Mucosa of gallbladder (tissue), 1 donor: ENCODE measurements at regions not wholly inside any gene's neighbourhood (a gene's known extent, or its start where the extent isn't known, plus 50 kb on each side); places are given as distances from the start of the nearest gene placed in this dataset.
"Not testable (repeated sequence)": the region's sequence is repeated elsewhere in the genome, so short reads cannot be mapped to it uniquely, and the experiment has no call there.

Source experiments
- DNase-seq: peaks from one replicate; pipeline ENCODE4 v3.0.0-alpha.2; 2020; ENCODE audit warnings: low spot score
- donor health status: DM: no; HTN: no; CAD: no.

DNA sequence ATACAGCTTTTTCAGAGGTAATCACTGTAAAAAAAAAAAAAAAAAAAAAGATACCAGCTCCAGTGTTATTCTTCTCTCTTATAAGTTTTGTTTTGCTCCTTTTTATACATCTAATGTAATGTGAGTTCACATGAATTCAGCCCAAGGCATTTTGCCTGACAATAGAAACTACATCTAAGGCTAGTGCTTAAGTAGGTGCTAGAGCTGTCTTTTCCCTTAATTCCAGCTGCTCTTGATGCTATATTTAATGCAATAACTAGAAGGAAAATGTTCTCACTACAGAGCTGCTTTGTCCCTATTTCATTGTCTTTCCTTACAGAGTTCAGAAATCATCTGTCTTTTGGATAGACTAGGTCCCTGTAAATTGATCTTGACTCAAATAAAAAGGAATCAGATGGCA is 150.1 kb downstream of the NAA11 start:
- DNase-seq: no peak

DNA sequence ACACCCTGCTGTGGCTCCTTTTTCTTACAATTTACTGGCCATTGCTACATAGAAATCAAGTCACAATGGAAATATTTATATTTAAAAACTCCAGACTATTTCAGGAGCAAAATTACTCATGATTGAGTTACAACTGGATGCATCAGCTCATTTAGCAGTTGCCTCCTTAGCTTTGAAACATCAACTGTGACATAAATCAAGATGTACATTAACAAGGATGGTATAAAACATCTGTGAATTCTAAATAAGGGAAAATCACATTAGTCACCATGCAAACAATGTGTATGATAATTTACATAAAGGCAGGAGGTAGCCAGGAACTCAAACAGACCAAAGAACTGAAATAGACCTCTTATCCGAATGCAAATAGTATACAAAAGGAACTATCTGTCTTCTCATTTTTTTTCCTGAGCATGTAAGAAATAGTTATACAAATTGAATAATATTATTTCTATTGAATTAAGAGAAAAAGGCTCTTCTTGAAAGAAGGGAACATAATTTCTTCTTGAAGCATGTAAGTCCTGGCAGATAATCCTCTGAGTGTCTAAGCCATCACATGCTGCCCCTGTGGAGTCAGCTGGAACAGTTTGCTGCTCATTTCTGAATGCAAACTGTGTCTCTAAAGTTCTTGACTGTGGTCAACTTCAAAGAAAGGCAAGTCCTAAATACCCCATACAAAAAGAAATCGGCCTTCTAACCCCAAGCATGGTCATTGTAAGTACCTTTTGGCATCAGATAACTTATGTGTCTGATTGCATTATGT is 151.2 kb downstream of the NAA11 start:
- no peak for DNase-seq

DNA sequence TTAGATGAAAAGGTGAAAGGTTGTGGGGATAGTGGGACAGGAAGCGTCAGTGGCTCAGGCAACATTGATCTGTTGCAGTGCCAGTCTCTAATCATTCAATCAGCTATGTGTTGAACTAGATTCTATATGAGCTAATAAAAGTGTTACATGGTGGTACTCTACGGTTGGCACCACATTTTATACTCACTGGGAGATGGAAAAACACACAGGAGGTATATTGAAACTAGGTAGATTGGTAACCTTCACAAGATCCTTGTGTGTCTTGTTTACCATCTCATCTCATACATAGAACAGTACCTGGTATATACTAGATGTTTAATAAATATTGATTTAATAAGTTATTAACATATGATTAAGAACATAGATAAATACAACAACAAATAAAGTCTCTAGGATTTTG is 152.7 kb downstream of the NAA11 start:
- no peak for DNase-seq

DNA sequence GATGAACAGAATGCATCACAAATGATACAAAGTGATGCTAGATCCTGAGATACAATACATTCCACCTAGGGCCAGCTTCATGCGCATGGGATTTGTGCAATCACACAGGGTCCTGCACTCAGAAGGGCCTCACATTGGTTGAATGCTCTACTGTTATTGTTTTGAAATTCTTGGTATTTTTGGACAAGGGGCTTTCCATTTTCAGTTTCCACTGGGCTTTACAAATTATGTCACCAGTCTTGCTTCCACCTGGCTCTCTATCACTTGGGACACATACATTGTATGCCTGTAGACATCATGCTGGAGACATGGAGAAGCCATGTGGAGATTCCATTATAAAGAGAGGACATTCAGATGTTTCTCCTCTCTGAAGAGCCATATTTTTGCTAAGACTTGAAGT is 155.8 kb downstream of the NAA11 start:
- DNase-seq: no peak

DNA sequence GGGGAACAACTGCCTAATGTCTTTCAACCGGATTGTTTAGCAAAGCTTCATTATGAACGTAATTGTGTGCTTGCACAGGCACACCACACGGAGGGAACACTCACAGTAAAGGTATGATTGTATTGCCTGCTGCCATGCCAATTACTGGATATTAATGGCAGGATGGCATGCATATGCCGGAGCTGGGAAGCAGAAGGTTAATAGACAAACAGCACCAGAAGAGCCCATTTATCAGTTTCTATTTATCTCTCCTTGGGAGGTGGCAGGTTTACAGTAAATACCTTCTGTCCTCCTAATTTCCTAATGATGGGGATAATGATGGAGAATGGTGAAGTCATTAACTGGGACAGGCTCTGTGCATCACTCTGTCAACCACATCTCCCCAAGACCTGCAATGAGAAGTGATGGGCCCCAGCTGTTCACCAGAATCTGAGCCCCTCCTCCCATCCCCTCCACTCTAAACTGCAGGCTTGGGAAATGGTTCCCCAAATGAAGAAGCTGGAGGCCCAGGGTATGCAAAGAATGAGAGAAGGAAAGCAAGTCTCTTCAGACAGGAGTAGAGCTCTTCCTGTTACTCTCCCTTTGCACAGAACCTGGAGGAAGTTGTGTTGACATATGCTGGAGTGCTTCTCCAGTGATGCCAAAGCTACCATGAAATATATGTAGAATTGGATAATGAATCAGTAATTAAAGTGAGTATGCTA is 160.8 kb downstream of the NAA11 start:
- DNase-seq: no peak

DNA sequence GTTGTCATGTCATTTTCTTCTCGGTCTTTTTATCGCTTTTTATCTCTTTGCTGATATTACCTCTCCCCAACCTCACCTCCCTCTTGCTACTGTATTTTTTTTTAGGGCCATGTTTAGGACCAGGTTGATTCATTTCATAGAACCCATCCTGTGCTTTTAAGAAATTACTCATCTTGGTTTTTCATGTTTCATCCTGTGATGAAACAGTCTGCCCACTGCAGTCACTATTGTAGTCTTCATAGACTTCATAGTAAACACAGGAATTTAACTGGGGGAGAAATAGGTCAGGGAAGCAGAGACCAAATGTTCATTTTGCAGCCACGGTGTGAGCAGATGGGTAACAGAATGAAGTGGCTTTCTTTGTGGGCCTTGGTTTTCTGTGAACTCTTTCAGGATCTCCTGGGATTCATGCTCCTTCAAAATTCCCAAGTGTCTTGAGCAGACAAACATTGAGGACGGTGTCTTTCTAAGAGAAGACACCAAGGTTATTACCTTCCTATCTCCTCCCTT is 161.8 kb downstream of the NAA11 start:
- DNase-seq: no peak

DNA sequence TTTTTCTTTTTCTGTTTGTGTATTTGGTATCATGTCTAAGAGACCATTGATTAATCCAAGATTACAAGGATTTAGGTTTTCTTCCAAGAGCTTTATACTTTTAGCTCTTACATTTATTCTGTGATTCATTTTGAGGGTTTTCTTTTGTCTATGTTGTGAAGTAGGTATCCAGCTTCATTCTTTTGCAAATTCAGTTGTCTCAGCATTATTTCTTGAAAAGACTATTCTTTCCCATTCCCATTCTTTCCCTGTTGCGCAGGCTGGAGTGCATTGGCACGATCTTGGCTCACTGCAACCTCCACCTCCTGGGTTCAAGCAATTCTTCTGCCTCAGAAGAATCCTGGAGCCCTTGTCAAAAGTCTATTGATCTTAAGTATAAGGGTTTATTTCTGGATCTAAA is 164.9 kb downstream of the NAA11 start:
- no peak for DNase-seq

DNA sequence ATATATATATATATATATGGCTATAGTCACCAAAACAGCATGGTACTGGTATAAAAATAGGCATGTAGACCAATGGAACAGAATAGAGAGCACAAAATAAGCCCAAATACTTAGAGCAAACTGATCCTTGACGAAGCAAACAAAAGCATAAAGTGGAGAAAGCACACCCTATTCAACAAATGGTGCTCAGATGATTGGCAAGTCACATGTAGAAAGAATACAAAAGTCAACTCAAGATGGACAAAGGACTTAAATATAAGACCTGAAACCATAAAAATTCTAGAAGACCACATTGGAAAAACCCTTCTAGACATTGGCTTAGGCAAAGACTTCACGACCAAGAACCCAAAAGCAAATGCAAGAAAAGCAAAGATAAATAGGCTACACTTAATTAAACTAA is 167.2 kb downstream of the NAA11 start:
- DNase-seq: not testable (repeated sequence)

DNA sequence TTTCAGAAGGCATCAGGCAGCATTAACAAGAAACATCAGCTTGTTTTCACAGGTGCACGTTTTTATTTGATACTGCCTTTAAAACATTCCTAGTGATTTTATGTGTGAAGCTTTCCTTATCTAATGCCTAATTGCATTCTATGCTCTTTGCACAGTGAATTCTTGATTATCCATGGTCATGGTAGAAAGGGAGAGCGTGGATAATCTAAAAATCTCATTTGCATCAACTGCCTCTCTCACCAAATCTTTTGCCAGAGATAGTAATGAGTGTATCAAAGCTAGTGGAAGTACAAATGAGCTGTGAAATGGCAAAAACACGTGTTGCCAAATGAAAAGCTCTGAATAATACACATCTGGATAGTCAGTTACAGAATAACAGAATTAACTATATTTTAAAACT is 170.5 kb downstream of the NAA11 start:
- DNase-seq: no peak

DNA sequence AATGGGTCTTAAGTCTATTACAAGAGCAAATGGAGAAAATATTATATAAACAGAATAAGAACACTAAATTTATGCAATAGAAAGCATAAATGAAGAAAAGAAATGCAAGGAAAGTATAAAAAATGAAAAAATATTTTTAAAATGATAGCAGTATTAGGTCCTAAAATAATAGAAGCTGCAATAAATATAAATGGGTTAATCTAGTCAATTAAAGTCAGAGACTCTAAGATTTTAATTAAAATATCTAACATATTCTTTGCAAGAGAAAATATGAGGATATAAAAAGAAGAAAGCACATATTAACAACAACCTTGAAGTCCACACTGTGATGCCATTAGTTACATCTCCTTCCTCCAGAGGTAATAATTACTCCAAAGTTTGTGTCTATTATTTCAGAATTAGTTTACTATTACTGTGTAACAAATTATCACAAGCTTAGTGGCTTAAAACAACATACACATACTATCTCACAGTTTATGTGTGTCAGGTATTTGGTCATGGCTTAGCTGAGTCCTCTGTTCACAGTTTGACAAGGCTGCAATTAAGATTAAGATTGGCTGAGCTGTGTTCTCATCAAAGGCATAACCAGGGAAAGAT is 174.9 kb downstream of the NAA11 start:
- no peak for DNase-seq

DNA sequence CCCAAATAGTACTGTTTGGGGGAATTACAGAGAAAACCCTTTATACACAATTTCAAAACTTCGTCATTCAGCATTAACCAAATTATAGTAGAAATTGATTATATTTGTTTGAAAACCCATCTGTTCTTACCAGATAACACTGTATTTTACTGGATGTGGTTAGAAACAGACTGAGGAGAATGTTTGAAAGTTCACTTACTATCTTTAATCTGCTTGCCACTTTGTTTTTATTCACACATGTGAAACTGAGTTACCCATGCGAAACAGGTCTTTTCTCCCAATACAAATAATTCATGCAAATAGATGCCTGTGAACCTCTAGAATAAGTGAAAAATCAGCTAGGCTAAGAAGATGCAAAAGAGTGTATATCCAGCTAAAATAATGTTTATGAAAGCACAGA is 177.5 kb downstream of the NAA11 start:
- no peak for DNase-seq

DNA sequence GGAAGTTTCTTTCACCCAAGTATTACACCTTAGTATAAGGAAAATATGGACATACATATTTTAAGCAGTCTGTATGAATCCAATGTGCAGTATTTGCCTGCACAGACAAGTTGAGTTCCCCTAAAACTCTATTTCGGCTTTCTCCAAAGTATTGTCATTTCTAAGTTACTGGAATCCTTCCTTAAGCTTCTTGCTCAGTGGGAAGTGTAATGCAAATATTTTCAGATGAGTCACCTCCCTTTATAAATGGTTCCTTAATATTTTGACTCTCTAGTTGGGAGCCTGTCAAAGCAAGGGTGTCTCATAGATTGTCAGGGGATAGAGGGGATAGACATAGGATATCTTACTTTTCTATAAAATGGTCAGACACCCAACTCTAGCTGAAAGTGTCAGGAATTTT is 178.6 kb downstream of the NAA11 start:
- DNase-seq: no peak

DNA sequence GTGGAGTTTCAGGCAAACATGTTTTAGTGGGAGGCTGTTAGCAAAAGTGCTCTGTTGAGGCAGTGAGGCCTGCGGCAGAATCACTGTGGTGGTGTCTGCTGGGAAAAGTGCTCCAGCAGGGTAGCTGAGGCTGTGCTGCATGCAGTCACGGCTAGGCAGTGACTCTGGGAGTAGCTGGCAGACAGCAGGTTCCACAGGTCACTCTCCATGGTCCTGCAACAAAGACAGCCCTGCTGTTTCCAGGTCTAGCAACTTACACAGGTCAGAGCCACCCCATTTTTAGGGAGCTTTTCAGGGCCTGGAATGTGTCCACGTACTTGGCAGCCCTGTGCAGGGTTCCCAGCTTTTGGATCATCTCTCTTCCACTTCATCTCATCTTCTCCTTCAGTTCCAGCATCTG is 184.3 kb downstream of the NAA11 start:
- peak; percentile 12 for DNase-seq

DNA sequence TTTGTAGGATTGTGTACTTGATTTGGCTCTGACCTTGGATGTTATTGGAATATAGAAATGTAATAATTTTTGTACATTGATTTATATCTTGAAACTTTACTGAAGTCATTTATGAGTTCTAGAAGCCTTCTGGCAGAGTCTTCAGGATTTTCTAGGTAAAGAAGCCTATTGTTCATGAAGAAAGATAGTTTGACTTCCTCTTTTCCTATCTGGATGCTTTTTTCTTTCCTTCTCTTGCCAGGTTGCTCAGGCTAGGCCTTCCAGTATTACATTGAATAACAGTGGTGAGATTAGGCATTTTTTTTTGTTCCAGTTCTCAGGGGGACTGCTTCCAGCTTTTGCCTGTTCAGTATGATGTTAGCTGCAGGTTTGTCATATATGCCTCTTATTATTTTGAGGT is 191.1 kb downstream of the NAA11 start:
- no peak for DNase-seq

DNA sequence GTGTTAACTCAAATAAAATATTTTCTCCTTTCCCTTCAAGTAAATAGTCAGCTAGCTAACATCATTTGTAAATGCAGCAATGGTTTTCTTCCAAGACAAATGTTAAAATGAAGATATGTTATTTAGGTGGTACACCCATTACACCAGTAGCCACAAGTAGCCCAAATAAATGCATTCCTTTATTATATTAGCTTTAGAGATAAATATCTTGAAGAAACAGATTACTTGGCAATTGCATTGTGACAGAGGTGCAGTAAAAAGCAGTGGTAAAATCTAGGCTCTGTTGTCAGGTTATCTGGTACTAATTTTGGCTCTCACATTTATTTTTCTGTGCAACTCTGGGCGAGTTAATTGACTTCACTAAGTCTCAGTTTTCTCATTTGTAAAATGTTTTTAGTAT is 193.0 kb downstream of the NAA11 start:
- DNase-seq: no peak

DNA sequence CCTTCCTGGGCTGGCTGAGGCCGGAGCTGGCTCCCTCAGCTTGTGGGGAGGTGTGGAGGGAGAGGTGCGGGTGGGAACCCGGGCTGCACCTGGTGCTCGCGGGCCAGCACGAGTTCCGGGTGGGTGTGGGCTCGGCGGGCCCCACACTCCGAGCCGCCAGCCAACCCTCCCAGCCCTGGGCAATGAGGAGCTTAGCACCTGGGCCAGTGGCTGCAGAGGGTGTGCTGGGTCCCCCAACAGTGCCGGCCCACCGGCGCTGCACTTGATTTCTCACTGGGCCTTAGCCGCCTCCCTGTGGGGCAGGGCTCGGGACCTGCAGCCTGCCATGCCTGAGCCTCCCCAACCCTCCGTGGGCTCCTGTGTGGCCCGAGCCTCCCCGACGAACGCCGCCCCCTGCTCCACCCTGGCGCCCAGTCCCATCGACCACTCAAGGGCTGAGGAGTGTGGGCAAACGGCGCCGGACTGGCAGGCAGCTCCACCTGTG is 182.7 kb upstream of the PAQR3 start:
- DNase-seq: no peak

DNA sequence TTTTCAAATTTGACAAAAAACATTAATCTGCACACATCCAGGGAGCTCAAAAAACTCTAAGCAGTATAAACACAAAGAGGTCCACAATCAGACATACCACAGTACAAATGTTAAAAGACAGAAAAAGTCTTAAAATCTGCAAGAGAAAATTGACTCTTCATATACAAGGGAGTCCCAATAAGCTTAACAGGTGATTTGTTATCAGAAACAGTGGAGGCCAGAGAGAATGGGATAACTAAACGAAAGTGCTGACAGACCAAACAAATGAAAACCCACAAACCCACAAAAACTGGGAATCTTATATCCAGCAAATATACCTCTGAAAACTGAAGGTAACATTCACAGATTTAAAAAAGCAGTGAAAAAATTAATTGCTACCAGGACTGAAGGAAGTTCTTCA is 182.0 kb upstream of the PAQR3 start:
- DNase-seq: no peak

DNA sequence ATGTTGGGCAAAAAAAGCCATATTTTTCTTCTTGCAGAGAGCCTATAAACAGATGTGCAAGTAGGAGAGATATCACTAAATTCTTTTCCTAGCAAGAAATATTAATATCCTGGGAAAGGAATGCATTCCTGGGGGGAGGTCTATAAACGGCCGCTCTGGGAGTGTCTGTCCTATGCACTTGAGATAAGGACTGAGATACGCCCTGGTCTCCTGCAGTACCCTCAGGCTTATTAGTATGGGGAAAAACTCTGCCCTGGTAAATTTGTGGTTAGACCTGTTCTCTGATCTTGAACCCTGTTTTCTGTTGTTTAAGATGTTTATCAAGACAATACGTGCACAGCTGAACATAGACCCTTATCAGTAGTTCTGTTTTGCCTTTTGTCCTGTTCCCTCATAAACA is 177.8 kb upstream of the PAQR3 start:
- DNase-seq: not testable (repeated sequence)

DNA sequence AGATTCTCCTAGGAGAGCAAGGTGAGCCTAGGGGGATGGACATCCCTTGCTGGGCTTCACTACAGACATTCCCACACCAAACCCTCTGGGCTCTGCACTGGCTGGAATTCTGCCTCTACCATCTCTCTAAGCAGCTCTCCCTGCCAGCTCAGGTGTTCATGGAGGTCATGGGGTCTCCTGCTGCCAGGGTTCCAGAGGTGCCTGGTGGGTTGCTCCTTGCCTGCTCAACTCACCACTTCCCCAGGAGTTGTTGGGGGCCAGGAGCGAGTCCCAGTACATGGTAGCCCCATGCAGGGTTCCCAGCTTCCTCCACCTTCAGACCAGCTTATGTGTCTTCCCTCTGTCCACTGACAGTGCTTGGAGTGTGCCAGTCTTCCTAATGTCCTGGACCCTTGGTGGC is 167.8 kb upstream of the PAQR3 start:
- DNase-seq: no peak

DNA sequence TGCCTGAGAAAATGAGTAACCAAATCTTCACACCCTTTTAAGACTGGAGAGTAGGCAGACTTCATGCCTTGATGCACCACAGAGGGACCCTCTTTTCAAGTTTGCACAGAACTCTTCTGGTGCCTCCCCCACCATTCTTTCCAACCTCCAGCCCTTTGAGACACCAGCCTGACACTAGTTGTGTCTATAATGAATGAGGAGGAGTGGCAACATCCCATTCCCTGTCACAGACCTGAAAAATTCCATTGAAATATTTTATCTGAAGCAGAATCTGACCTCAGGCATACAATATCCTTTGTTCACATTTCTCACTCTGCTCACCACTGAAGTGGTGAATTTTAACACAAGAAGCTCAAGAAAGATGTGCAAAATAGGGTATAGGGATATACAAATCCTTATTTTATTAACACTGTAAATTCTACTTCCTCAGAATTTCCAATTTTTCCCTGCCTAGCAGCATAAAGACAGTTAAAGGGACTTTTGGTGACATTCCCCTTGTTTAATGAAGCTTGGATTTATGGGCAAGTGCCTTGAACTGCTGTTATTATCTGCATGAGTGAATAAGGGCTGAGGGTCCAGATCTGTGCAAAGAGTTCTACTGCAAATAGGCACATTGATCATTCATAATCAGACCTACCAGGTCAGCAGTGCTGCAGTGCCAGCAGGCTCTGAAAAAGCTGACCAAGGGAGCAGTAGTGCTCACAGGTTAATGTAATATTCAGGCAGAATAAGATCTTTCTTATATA is 149.9 kb upstream of the PAQR3 start:
- DNase-seq: no peak

DNA sequence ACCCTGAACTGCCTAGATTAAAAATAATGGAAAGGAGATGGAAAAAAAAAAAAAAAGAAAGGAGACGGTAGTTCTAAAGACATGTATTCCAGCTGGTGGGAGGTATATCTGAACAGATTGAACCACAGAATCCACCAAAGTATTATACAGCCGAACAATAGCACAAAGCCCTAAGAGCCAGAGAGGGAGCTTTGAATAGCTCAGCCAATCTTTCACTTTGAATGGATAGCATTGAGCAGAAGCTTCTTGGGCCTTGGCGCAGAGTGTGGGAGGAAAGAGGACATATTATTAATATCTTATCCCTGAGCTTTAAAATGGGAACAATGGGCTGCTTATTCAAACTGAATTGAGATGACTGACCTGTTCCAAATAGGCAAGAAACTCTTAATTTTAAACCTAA is 147.8 kb upstream of the PAQR3 start:
- DNase-seq: no peak

DNA sequence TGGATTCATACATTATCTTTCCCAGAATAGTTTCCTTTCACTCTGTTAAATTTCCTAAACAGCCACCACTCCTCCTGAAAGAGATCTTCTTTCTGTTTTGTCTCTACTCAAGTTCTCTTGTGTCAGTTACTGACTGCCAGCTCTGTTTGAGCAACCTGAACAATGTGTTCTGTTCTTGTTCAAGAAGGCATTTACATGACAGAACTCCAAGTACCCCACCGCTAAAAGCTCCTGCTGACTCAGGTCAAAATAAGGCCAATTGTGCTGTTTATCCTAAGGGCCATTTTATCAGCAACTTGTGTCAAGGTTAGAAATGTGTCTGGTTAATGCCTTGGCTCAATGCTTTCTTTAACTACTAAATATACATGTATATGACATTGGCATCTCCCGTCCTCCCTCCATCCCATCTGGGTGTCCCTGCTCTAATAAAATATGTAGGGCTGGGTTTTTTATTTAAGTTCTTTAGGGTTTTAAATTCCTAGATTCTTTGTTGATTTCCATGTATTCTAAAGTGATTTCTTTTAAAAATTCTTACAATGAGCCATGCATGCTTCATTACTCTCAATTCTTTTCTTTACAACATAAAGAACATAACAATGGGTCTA is 144.3 kb upstream of the PAQR3 start:
- peak; percentile 28 for DNase-seq
